ENCODE measurements at regions not wholly inside any gene's neighbourhood (a gene's known extent, or its start where the extent isn't known, plus 50 kb on each side); places are given as distances from the start of the nearest gene placed in this dataset.

DNA sequence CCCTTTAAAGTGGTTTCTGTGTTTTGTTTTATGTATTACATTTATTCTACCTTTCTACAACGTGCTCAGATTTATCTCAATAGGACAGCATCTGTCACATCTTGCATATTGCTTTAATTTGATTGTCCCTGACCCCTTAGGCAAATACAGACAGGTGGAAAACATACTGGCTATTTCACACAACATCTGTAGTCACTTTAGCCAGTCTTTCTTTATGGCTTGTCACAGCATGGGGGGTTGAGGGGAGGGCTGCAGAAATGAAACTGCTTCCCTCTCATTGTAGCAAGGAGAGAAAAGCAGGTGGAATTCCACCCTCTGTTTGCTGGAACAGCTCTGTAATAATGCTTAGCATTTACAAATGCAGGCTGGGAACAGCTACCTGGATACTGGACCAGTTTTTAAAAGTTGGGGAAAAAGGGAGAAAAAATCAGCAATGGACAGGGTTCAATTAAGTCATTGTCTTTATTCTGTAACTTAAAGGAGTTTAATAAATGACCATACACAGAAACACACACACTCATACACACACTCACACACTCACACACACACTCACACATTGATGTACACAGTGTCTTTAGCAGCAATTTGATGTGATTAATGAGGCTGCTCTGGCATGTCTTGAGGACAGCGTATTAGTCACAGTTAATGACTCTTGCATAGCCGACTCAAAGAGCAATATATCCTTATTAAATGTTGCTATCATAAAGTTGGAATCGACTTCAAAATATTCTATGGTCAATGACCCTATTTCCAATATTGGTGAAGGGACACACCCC lies 283.7 kb upstream of the GBE1 start:
- DNase-seq (ENCODE audit: low read depth in 6 of 9, low spot score in 9 of 9), result no peak
- WGBS, result 89% methylated on average over 4 of the region's 4 CpGs
- Histone ChIP-seq H3K4me3 (ENCODE audit: low read length in 2 of 2) (no peak overlapping the region), H3K27ac (ENCODE audit: low read depth in 1 of 2, low read length in 1 of 2) (no peak overlapping the region), H3K9me3 (ENCODE audit: control insufficient read depth in 2 of 2, insufficient read depth in 1 of 2, low read length in 1 of 2) (no peaks in the 10 kb centered on the region), H3K4me1 (ENCODE audit: control insufficient read depth in 2 of 2, insufficient read depth in 2 of 2, low read length in 2 of 2) (no peaks in the 10 kb centered on the region), H3K36me3 (ENCODE audit: control insufficient read depth in 2 of 2, insufficient read depth in 2 of 2, low read length in 1 of 2) (no peaks in the 10 kb centered on the region), H3K27me3 (ENCODE audit: control insufficient read depth in 2 of 2, insufficient read depth in 1 of 2, low read length in 1 of 2) (no peaks in the 10 kb centered on the region)

DNA sequence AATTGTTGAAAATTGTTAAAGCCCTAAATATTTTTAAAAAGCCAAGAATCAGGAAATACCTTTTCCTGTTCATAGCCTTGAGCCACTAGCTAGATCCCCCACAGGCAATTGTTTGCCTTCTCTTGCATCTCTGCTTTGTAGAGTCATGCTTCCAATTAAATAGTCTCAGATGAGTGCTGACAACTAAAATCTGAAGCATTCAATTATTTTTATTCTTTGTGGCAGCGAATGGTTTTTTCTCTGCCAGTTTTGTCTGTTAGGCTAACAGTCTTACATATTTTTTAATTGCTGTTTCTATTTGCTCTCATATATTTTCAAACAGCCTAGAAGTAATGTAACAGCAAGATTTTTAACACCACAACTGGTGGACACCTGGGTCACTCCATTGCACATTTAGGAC lies 277.1 kb upstream of the GBE1 start:
- DNase-seq (ENCODE audit: low read depth in 6 of 9, low spot score in 9 of 9), result no peak
- Histone ChIP-seq H3K27ac (ENCODE audit: low read depth in 1 of 2, low read length in 1 of 2) (no peak overlapping the region), H3K27me3 (ENCODE audit: control insufficient read depth in 2 of 2, insufficient read depth in 1 of 2, low read length in 1 of 2) (no peaks in the 10 kb centered on the region), H3K4me1 (ENCODE audit: control insufficient read depth in 2 of 2, insufficient read depth in 2 of 2, low read length in 2 of 2) (no peaks in the 10 kb centered on the region), H3K36me3 (ENCODE audit: control insufficient read depth in 2 of 2, insufficient read depth in 2 of 2, low read length in 1 of 2) (no peaks in the 10 kb centered on the region), H3K9me3 (ENCODE audit: control insufficient read depth in 2 of 2, insufficient read depth in 1 of 2, low read length in 1 of 2) (no peaks in the 10 kb centered on the region), H3K4me3 (ENCODE audit: low read length in 2 of 2) (no peak overlapping the region)
- WGBS, result 85% methylated on average over 1 of the region's 1 CpG

DNA sequence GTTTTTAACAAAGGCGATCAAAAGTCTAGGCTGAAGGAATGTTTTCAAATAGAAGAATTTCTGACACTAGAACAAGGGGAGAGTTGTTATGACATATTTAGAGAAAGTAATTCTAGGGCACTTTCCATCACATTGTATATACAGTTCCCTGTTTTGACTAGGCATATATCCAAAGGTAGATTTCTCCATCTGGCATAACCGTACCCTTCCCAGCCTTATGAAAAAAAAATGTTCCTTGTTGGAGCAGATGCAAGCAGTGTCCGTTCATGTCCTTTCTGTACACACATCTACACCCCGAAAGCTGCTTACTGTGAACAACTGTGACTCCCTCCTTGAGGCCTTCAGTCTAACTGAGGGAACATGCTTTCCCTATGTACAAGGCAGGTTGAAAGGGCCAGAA lies 271.7 kb upstream of the GBE1 start:
- 93% methylated on average over 4 of the region's 4 CpGs for WGBS
- no peak for DNase-seq (ENCODE audit: low read depth in 6 of 9, low spot score in 9 of 9)
- H3K36me3 ChIP-seq (ENCODE audit: control insufficient read depth in 2 of 2, insufficient read depth in 2 of 2, low read length in 1 of 2), result no peaks in the 10 kb centered on the region

DNA sequence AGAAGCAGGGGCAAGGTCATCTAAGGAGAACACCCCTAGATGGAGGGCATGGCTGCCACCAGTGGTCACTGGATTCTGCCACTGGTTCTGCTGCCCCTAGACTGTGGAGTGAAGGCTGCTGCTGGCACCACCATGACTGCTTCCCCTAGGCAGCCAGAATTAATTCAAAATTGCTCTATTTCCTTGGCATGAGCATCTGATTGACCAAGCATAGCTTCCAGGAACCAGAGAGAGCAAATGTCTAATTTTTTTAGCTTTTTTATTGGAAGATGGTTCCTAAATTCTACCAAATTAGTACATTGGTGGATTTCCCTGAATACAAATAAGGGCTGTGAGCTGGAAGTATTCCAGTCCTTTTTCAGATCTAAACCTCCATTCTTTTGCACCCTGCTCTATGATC lies 270.2 kb upstream of the GBE1 start:
- Histone ChIP-seq H3K9me3 (ENCODE audit: control insufficient read depth in 2 of 2, insufficient read depth in 1 of 2, low read length in 1 of 2) (no peaks in the 10 kb centered on the region), H3K4me1 (ENCODE audit: control insufficient read depth in 2 of 2, insufficient read depth in 2 of 2, low read length in 2 of 2) (no peaks in the 10 kb centered on the region), H3K4me3 (ENCODE audit: low read length in 2 of 2) (no peak overlapping the region), H3K27me3 (ENCODE audit: control insufficient read depth in 2 of 2, insufficient read depth in 1 of 2, low read length in 1 of 2) (no peaks in the 10 kb centered on the region), H3K36me3 (ENCODE audit: control insufficient read depth in 2 of 2, insufficient read depth in 2 of 2, low read length in 1 of 2) (no peaks in the 10 kb centered on the region), H3K27ac (ENCODE audit: low read depth in 1 of 2, low read length in 1 of 2) (no peak overlapping the region)
- no peak for DNase-seq (ENCODE audit: low read depth in 6 of 9, low spot score in 9 of 9)

More for the DNA sequence above, 271.7 kb upstream of the GBE1 start:
- Histone ChIP-seq H3K27me3 (ENCODE audit: control insufficient read depth in 2 of 2, insufficient read depth in 1 of 2, low read length in 1 of 2) (no peaks in the 10 kb centered on the region), H3K9me3 (ENCODE audit: control insufficient read depth in 2 of 2, insufficient read depth in 1 of 2, low read length in 1 of 2) (no peaks in the 10 kb centered on the region), H3K27ac (ENCODE audit: low read depth in 1 of 2, low read length in 1 of 2) (no peak overlapping the region), H3K4me1 (ENCODE audit: control insufficient read depth in 2 of 2, insufficient read depth in 2 of 2, low read length in 2 of 2) (no peaks in the 10 kb centered on the region), H3K4me3 (ENCODE audit: low read length in 2 of 2) (no peak overlapping the region)

DNA sequence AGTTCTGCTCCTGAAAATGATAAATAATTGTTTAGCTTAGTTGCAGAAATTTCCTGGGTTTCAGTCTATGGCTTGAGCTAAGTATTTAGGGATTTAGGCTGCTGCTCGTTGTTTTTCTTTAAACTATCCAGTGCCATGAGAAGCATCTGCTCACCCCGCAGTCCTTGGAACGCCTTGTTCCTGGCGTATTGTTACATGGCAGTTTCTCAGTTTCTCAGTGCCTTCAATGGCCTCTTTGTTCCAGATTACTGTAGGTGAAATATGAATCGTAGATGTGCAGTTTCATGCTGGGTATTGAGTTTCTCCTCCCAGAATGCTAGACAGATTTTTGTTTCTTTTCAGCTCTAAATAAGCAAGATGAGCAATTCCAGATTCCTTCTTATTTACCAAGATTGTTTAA lies 269.5 kb upstream of the GBE1 start:
- H3K4me3 ChIP-seq (ENCODE audit: low read length in 2 of 2), result no peak overlapping the region
- H3K9me3 ChIP-seq (ENCODE audit: control insufficient read depth in 2 of 2, insufficient read depth in 1 of 2, low read length in 1 of 2), result no peaks in the 10 kb centered on the region
- H3K27ac ChIP-seq (ENCODE audit: low read depth in 1 of 2, low read length in 1 of 2), result no peak overlapping the region
- DNase-seq (ENCODE audit: low read depth in 6 of 9, low spot score in 9 of 9), result no peak
- H3K27me3 ChIP-seq (ENCODE audit: control insufficient read depth in 2 of 2, insufficient read depth in 1 of 2, low read length in 1 of 2), result no peaks in the 10 kb centered on the region
- no peaks in the 10 kb centered on the region for H3K36me3 ChIP-seq (ENCODE audit: control insufficient read depth in 2 of 2, insufficient read depth in 2 of 2, low read length in 1 of 2)
- H3K4me1 ChIP-seq (ENCODE audit: control insufficient read depth in 2 of 2, insufficient read depth in 2 of 2, low read length in 2 of 2), result no peaks in the 10 kb centered on the region
- 93% methylated on average over 5 of the region's 5 CpGs for WGBS

DNA sequence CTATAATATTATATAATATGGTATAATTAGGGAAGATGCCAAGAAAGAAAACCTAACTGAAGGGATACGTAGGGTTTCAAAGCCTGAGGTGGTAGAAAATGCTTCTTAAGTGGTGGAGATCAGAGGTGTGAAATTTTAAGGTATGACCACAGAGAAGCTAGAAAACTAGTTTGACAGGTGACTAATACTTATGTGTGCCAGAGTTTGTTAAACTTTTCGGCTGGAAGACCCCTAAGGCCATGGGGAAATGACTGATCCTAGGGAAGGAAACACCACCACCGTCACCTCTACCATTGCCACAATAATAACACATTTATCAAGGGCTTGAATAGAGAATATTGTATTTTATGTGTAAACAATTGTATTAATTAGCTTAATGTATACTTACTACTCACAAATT lies 261.4 kb upstream of the GBE1 start:
- H3K36me3 ChIP-seq (ENCODE audit: control insufficient read depth in 2 of 2, insufficient read depth in 2 of 2, low read length in 1 of 2), result no peaks in the 10 kb centered on the region
- 89% methylated on average over 3 of the region's 3 CpGs for WGBS
- H3K9me3 ChIP-seq (ENCODE audit: control insufficient read depth in 2 of 2, insufficient read depth in 1 of 2, low read length in 1 of 2), result no peaks in the 10 kb centered on the region

DNA sequence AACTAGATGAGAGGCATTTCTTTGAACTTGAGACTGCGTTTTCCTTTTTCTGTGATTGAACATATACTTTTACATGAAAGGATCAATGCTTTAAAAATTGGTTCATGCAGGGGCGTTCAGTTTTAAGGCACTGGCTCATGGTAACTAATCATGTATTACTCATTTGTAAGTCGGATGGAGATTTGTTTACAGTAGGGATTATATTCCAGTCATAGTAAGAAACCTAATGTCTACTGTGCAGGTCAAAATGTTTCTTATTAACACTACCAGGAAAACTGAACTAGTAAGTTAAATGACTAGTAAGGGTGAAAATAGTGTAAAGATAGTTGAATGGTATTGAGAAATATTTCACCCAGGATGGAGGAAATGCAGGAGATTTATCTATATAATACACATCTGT lies 258.8 kb upstream of the GBE1 start:
- Histone ChIP-seq H3K4me1 (ENCODE audit: control insufficient read depth in 2 of 2, insufficient read depth in 2 of 2, low read length in 2 of 2) (no peaks in the 10 kb centered on the region), H3K36me3 (ENCODE audit: control insufficient read depth in 2 of 2, insufficient read depth in 2 of 2, low read length in 1 of 2) (no peaks in the 10 kb centered on the region), H3K27ac (ENCODE audit: low read depth in 1 of 2, low read length in 1 of 2) (no peak overlapping the region), H3K4me3 (ENCODE audit: low read length in 2 of 2) (no peak overlapping the region), H3K27me3 (ENCODE audit: control insufficient read depth in 2 of 2, insufficient read depth in 1 of 2, low read length in 1 of 2) (no peaks in the 10 kb centered on the region), H3K9me3 (ENCODE audit: control insufficient read depth in 2 of 2, insufficient read depth in 1 of 2, low read length in 1 of 2) (no peaks in the 10 kb centered on the region)
- WGBS, result 93% methylated on average over 3 of the region's 3 CpGs
- DNase-seq (ENCODE audit: low read depth in 6 of 9, low spot score in 9 of 9), result no peak

More for the DNA sequence above, 261.4 kb upstream of the GBE1 start:
- no peak for DNase-seq (ENCODE audit: low read depth in 6 of 9, low spot score in 9 of 9)
- Histone ChIP-seq H3K4me3 (ENCODE audit: low read length in 2 of 2) (no peak overlapping the region), H3K27ac (ENCODE audit: low read depth in 1 of 2, low read length in 1 of 2) (no peak overlapping the region), H3K27me3 (ENCODE audit: control insufficient read depth in 2 of 2, insufficient read depth in 1 of 2, low read length in 1 of 2) (no peaks in the 10 kb centered on the region), H3K4me1 (ENCODE audit: control insufficient read depth in 2 of 2, insufficient read depth in 2 of 2, low read length in 2 of 2) (no peaks in the 10 kb centered on the region)

DNA sequence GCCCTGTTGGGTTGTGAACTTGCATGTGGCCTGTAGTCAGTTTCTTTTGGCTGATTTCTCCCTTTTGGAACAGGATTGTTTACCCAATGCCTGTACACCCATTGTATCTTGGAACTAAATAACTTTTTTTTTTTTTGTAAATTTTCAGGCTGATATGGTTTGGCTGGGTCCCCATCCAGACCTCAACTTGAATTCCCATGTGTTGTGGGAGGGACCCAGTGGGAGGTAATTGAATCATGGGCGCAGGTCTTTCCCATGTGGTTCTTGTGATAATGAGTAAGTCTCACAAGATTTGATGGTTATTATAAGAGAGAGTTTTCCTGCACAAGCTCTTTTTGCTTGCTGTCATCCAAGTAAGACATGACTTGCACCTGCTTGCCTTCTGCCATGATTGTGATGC lies 253.8 kb upstream of the GBE1 start:
- no peaks in the 10 kb centered on the region for H3K27me3 ChIP-seq (ENCODE audit: control insufficient read depth in 2 of 2, insufficient read depth in 1 of 2, low read length in 1 of 2)
- whole genome bisulfite sequencing, result 93% methylated on average over 1 of the region's 1 CpG

DNA sequence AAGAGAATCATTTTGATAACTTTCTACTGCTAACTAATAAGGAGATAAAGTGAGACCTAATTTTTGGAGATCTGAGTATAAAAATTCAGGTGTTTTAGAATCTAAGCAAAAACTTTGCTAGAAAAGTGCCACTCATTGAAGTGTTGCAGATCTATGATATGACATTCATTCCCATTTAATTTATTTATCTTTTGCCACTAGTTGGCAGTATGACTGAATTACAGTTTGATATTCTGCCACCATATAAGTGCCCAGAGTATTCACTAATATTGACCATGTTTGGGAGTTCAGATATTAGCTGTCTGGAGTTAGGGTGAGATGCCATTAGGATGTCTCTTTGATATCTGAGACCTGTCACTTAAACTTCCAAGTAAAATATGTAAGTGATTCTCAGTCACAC lies 251.3 kb upstream of the GBE1 start:
- Histone ChIP-seq H3K27me3 (ENCODE audit: control insufficient read depth in 2 of 2, insufficient read depth in 1 of 2, low read length in 1 of 2) (no peaks in the 10 kb centered on the region), H3K4me3 (ENCODE audit: low read length in 2 of 2) (no peak overlapping the region), H3K36me3 (ENCODE audit: control insufficient read depth in 2 of 2, insufficient read depth in 2 of 2, low read length in 1 of 2) (no peaks in the 10 kb centered on the region), H3K27ac (ENCODE audit: low read depth in 1 of 2, low read length in 1 of 2) (no peak overlapping the region), H3K4me1 (ENCODE audit: control insufficient read depth in 2 of 2, insufficient read depth in 2 of 2, low read length in 2 of 2) (no peaks in the 10 kb centered on the region), H3K9me3 (ENCODE audit: control insufficient read depth in 2 of 2, insufficient read depth in 1 of 2, low read length in 1 of 2) (no peaks in the 10 kb centered on the region)
- DNase-seq (ENCODE audit: low read depth in 6 of 9, low spot score in 9 of 9), result no peak

More for the DNA sequence above, 253.8 kb upstream of the GBE1 start:
- H3K9me3 ChIP-seq (ENCODE audit: control insufficient read depth in 2 of 2, insufficient read depth in 1 of 2, low read length in 1 of 2), result no peaks in the 10 kb centered on the region
- no peaks in the 10 kb centered on the region for H3K4me1 ChIP-seq (ENCODE audit: control insufficient read depth in 2 of 2, insufficient read depth in 2 of 2, low read length in 2 of 2)
- no peak overlapping the region for H3K27ac ChIP-seq (ENCODE audit: low read depth in 1 of 2, low read length in 1 of 2)
- no peak for DNase-seq (ENCODE audit: low read depth in 6 of 9, low spot score in 9 of 9)
- H3K36me3 ChIP-seq (ENCODE audit: control insufficient read depth in 2 of 2, insufficient read depth in 2 of 2, low read length in 1 of 2), result no peaks in the 10 kb centered on the region
- H3K4me3 ChIP-seq (ENCODE audit: low read length in 2 of 2), result no peak overlapping the region

All from thymus (tissue), 11 donors.